SIG-M5 treated with dmso at 0.1 percent for 504 hours (cell line): ENCODE measurements at regions not wholly inside any gene's neighbourhood (a gene's known extent, or its start where the extent isn't known, plus 50 kb on each side); places are given as distances from the start of the nearest gene placed in this dataset.
"Not testable (repeated sequence)": the region's sequence is repeated elsewhere in the genome, so short reads cannot be mapped to it uniquely, and the experiment has no call there.

Source experiments
- DNase-seq: peaks from one replicate; lab custom pipeline; 2025; ENCODE audit not compliant: unreplicated experiment; lab: John Stamatoyannopoulos, UW

DNA sequence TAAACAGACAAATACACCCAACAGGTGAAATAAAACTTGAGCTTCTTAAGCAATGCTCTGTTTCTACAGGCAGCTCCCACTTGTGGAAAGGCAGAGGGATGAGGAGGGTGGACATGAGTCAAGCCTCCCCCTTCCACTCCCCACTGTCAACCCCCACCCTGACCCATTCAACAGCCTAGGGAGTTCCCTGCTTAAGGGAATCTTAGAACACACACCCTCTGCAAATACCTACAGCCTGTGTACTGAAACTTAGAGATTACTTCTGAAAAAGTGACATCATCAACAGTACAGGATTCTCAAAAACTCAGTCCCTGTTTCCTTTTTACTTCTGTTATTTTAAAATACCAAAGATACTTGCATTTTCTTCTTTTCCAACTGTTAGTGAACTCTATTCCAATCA lies 345.4 kb downstream of the SOX9 start:
- peak; percentile 34 for DNase-seq

DNA sequence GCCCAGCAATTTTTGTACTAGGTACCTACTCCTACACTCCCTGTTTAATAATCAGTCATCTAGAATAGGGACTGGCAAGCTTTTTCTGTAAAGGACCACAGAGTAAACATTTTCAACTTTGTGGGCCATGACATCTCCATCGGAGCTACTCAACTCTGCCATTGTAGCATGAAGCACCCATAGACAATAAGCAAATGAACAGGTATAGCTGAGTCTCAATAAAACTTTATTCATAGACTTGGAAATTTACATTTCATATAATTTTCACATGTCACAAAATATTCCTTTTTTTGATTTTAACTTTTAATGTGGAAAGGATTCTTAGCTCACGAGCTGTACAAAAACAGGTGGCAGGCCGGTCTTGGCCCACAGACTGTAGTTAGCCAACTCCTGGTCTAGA lies 345.8 kb downstream of the SOX9 start:
- no peak for DNase-seq

DNA sequence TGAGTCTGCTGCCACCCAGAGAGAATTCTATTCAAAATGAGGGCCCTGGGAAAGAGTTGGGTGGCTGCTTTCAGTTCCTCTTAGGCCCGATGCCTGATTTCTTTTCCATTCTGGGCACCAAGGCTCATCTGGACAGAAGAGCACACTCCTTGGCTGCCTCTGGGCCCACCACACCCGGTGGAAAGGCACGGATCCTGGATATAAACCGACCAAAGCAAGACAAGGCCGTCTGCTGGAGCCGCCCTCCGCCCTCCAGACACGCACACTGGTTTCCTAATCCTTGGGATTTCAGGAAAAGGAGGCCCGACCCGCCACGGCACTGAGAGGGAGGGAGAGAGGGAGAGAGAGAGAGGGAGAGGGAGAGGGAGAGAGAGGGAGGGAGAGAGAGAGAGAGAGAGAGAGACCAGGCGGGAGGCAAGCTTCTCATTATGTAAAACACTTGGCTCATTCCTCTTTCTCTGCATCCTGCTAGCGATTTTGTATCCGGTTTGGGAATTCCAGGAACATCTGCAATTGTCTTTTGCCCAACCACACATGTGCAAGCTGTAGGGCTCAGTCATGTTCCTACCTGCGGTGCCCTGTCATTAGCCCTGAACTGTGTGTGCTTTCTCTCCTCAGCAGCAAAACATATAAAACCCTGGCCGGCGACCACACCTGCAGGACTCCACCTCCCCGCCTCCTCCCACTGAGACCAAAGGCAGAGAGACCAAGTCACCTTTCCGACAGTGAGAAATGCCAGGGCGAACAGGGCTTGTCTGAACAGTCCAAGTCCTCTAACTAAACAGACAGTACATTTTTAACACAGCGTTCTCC lies 347.2 kb downstream of the SOX9 start:
- no peak for DNase-seq

DNA sequence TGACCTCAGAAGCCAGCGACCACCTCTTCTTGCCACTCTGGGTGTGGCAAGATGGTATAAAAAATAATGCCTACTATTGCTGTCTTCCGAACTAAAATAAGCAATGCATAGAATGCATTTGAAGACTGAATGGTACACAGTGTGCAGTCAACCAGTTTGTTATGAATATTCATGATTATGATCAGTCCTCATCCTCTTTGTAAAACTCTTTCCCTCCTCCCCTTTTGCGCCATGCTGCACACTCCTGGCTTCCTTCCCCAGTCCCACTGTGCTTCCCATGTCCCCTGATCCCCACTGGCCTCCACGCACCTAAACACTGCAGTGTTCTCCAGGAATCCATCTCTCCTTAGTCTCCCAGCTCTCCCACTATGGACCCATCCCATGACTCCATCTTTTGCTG lies 348.0 kb downstream of the SOX9 start:
- DNase-seq, result no peak

DNA sequence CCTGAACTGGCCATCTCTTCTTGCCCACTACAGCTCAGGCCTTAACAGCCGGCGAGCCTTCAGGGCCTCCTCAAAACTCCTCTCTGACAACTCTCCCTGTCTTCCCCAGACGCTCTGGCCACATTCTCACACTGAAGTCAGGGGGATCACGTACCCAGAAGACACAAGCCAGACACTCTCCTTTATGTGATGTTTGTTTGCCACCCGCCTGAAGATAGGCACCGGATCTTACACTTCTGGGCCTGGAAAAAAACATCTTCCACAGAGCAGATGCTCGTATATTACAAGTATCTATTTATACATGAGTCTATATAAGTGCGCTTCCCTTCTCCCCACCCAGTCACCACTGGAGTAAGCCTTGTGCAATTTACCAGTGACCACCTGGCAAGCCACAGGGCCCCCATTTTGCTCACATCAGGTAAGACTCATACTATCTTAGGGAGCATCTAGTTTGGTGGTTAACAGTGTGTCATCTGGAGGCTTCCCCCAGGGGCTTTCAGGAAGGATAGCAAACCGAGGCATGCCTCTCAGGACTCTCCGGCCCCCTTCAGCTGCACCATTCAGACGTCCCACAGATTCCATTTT lies 349.4 kb downstream of the SOX9 start:
- DNase-seq, result no peak

DNA sequence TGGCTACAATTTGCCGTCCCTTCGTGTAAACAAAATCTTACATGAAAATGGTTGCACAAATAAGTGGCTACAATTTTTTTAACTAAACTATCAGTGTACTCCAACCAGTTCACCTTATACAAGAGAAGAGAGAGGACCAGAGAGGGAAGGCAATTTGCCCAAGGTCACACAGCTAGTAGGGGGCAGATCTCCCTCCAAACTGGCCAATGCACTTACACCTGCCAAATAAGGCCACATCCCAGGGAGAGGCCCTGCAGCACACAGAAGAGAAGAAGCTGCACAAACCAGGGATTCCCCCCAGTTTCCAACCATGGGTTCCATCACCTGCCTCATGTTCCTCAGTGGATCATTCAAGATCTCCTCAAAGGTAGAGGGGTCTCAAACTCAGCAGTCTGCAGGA lies 349.9 kb downstream of the SOX9 start:
- no peak for DNase-seq

DNA sequence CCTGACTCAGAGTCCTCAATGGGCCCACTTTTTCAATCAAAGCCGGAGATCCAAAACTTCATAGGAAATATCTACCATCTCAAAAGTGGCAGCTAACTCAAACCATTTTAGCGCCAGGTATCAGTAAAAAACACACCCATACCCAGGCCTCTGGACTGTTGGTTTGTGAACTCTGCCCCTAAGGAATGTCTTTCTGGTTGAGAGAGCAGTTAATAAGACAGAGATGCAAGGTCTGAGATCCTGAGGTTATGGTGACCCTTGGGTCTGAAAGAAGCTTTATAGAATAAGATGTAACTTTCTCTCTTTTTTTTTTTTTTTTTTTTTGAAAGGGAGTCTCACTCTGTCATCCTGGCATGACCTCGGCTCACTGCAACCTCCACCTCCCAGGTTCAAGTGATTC lies 350.5 kb downstream of the SOX9 start:
- no peak for DNase-seq

DNA sequence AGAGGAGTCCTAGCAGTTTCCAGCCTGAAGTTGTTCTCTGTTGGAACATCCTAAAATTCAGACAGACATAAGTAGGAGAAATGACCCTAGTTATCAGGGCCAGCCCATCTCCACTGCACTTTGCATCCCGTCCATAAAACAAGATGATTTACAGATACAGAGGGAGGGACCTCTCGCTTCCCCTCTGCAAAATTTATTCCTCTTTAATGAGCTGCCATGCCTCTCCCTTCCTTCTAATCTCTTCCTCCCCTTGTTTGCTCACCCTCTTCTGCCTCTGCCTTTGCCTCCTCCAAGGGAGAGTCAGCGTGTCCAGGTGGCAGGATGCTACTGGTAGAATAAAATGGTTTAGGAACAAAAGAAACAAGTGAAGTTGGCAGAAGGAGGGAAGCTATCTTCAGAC lies 351.3 kb downstream of the SOX9 start:
- DNase-seq, result no peak

DNA sequence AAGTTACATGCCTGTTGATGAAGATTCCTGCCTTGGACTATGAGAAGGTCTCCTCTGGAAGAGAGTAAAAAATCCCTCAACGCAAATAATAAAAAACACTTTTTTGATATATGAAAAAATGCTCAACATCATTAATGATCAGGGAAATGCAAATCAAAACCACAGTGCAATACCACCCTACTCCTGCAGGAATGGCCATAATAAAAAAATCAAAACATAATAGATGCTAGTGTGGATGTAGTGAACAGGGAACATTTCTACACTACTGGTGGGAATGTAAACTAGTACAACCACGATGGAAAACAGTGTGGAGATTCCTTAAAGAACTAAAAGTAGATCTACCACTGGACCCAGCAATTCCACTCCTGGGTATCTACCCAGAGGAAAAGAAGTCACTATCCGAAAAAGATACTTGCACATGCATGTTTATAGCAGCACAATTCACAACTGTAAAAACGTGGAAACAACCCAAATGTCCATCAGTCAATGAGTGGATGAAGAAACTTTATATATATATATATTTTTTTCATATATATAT lies 352.1 kb downstream of the SOX9 start:
- not testable (repeated sequence) for DNase-seq

DNA sequence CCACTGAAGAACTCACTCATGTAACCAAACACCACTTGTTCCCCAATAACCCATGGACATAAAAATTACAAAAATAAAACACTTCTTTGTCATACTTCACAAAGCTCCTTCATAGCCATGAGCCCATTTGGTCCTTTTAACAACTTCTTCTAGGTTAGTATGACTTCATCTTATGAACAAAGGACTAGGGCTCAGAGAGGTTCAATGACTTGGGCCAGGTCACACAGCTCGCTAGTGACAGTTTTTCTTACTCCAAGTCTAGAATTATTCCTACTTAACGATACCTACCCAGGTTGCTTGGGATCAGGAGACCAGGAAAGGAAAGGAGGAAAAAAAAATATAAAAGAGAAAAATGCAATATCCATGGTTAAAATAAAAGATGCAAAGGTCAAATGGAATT lies 353.4 kb downstream of the SOX9 start:
- DNase-seq, result no peak

DNA sequence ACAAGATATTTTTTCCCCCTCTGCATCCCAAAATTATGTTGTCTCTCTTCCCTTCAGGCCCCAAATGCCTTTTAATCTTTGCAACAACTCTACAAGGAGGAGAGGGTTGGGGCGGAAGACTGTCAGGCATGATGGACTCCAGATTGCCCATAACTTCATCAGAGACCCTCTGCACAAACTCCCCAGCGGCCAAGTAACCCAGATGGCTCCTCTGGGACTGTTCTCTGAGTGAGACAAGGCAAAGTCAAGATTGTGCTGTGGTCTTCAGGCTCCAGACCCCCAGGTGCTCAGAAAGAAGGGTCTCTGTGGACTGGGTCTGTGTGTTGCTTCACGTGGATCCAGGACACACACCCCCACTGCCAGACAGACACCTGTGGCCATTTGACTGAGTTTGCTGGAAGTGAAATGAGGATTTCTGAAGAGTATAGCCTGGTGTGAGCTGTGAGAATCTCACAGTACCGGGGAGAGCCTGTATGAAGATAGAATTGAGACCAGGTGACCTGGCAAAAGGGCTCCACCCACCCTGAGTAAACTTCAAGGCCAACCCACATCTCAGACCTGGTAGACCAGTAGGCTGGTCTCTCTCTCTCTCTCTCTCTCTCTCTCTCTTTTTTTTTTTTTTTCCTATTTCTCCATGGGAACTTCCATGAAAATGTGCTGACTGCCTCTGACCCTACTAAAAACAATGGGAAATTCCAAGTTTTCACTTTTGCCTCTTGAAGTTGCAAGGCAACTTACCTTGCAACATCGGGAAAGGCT lies 354.1 kb downstream of the SOX9 start:
- no peak for DNase-seq

DNA sequence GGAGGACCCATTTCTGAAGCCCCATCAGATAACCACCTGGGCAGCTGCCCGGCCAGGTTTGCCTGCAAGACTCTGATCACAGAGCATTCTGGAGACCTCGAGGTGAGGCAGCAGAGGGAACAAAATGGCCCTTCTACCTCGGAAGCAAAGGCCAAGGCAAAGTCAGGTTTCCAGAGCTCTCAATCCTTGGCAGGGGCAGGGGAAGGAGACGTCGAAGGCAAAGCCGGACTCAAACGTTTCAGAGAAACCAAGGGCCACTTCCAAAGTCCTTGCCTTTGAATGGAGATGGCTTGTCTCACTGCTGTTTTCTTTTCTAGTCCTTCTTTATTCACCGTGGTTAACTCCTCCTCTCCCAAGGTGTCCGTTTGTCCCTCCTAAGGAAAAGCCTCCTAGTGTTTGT lies 355.3 kb downstream of the SOX9 start:
- DNase-seq, result no peak

DNA sequence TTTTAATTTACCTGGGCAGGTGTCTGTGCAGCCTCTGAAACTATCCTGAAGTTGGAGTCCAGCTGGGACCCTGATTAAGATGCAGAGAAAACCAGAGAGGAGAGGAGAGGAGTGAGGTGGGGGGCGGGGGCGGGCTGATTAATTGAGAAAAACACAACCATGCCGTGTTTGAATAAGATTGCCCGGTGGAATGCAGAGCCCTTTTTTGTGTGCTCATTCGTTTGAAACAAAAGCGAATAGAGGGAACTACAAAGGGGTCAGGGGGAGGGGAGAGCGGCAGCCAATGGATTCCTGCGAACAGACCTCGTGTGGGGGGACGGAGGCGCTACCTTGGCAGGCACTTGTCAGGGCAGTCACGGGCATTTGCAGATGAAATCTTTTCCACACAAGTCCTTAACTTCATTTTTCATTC lies 355.8 kb downstream of the SOX9 start:
- DNase-seq, result no peak

DNA sequence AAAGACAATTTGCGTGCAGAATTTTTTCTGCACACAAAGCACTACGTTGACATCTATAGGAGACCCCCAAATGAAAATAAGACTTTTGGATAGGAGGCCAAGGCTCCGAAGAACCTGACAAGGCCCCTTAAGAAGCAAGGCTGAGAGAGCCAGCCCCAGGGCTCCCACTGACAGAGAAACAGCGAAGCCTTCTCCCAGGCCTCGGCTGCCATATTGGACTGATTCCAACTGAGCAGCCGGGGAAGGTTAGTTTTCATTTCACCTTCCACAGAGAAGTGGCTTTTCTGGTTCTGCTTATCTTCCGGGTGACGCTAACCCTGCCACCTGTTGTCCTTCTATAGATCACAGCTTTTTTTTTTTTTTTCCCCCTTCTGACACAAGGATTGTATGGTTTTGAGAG lies 356.7 kb downstream of the SOX9 start:
- DNase-seq, result no peak

DNA sequence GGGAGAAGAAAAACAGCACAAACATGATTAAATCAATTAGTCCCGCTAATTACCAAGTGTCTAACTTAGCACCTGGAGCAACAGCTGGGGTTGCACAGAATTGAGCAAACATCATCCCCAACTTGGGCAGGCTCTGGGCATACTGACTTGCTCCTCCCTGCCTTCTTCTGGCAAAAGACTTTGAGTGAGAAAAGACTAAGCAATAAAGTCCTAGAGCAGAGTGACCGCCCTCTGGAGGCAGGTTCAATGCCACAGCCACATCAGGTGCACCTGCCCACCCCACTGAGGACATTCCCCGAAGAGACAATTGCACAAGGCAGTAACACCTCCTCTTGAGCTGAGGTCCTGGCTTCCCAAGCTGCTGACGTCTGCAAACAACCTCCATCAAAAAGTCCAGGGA lies 358.3 kb downstream of the SOX9 start:
- DNase-seq, result peak; percentile 23

DNA sequence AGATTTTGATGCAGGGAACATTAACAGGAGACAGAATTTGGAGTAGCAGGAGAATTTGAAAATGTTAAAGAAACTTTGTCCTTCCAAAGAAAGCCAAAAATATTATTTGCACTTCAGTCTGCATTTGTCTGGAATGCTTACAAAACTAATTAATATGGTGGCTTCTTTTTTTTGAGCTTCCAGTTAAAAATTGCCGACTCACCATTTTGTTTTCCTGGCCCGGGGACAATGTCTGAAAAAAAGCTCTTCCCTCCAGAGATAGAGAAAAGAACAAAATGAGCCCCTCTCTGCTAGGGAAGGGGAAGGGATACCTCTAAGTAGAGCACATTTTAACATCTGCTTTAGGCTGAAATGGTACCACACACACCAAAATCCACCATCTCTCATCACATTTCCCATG lies 360.8 kb downstream of the SOX9 start:
- no peak for DNase-seq

DNA sequence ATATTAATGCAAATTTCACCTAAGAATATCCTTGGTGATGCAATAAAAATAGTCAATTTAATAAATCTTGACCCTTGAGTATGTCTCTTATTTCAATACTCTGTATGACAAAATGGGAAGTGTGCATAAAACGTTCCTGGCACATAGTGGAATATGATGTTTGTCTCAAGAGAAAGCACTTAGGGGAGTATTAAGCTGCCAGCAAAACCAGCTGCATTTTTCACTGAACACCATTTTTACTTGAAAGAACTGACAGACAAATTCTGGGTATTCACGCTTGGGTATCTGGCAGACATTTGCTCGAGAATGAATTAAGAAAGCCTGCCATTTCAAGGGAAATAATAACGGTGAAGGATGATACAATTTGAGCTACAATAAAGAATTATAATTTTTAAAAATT lies 364.8 kb downstream of the SOX9 start:
- DNase-seq, result no peak

DNA sequence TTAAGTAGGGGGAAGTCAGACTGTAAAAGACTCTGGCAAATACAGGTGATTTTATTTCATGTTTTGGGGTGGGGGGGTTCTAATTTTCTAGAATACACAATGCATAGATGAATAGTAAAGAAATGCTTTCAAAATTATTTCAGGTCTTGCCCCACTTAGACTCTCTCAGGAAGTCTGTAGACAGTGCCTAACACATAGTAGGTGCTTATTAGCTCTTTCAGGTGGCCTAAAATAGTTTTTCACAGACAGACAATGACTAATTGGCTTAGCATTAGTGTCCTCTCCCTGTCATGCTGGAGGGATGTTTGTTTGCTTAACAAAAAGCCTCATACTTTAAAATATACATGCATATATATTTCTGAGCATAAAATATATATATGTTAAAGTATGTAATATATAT lies 366.0 kb downstream of the SOX9 start:
- no peak for DNase-seq

DNA sequence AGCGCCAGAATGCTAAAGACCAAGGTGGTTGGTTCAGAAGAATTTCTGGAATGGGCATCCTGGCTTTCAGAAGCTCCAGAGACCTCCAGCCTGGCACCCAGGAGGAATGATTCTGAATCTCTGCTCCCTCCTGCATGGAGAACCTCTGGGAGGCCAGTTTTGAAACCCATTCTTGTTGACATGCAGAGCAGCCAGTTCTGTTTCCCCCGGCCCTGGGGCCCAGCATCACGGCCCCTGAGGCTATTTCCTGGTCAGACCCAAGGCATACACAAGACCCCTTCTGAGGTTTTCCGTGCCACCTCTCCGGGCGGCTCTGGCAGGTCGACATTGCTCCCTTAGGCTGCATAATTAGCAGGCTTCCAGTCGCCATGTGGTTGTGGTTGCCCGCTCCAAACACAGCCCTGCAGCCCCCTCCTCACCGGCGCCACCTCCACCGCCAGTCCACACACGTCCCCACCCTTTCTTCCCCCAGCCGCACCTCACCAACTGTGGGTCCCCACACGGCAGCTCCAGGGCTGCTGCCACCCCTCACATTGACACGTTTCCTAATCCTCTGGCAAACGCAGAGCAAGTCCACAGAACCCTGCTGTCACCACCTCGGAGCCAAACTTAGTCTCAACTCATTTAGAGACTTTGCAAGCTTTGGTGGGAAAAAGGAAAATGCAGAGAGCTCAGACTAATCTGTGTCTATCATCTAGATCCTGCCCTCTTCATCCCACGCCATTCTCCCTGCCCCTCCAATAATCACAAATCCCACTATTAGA lies 367.1 kb downstream of the SOX9 start:
- no peak for DNase-seq

DNA sequence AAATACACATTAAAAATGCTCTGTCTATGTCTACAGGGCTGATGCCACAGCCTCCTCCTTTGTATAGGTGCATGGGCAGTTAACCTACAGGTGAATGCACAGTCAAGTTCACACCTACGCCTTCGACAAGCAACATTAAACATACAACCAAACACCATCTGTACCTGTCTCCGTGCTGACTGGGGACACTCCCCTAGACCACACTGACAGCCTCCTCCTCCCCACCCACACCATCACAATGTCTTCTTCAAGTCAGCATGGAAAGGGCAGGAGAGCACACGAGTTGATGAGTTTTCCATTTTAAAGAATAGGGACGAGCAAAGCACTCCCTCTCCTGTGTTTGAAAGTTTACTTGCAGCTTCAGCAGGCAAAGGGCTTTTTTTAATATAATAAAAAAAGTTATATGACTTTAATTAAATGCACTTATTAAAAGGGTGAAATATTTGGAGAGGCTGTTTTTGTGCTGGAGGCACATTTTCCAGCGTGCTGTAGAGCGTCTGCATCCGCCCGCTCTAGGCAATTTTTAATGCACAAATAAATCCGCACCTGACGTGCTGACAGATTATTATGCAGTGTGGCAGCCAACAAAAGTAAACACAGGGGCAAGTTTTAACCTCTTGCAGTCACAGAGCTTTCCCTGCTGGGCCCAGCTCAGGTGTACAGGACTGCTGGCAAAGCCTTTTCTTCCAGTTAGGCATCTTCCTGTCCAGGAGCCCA lies 367.9 kb downstream of the SOX9 start:
- DNase-seq, result no peak

DNA sequence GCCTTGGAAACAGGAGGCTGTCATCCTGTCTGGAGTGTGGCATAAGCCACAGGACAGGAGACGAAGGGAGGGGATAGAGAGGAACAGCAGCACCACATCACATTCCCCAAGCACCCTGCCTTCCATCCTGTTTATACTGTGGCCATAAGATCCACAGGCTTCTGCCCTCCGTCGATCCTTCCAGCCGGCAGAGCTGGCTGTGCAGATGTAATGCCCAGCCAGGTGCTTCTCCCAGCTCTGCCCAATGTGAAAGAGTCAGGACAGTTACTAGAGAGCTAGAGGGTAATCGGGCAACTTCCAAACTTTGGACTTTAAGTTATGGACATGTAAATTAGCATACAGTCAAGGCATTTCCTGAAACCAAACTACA lies 368.4 kb downstream of the SOX9 start:
- DNase-seq, result no peak
